Fibroblast of pulmonary artery (primary cell): ENCODE measurements at regions not wholly inside any gene's neighbourhood (a gene's known extent, or its start where the extent isn't known, plus 50 kb on each side); places are given as distances from the start of the nearest gene placed in this dataset.

Experiments used
- DNase-seq: peaks from one replicate; pipeline ENCODE4 v3.0.0-alpha.2; 2010; ENCODE audit warnings: low read depth
- H3K4me3 ChIP-seq: replicated peaks from 2 replicates; pipeline ENCODE4 v1.5.1; 2011; ENCODE audit warnings: low read depth, mild to moderate bottlenecking, control low read depth, low read length, moderate library complexity
- CTCF ChIP-seq: IDR thresholded peaks from 2 replicates; pipeline ENCODE4 v1.5.1; 2011; ENCODE audit warnings: mild to moderate bottlenecking, control low read depth, low read length, inconsistent platforms; ENCODE audit errors: missing control alignments

GRCh38 chr16:6106061-6106460, 1008.5 kb upstream of the EEF2KMT start:
- DNase-seq = no peak
- no peak for TF ChIP-seq CTCF
- H3K4me3 ChIP-seq = no peak overlapping the region

- no peak for TF ChIP-seq CTCF
Observed at GRCh38 chr16:6105115-6105514, 1007.5 kb upstream of the EEF2KMT start.

DNA sequence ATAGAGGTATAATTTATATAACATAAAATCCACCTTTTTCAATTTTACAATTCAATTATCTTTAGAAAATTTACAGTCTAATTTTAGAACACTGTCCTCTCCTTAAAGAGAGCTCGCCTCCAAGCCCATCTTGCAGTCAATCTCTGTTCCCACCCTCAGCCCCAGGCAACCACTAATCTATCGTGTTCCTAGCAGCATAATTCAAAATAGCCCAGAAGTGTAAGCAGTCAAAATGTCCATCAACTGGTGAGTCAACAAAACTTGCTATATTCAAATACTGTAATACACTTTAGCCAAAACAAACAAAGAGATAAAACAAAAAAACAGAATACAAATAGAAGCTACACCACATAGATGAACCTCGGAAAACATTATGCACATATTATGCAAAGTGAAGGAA, 1006.8 kb upstream of the EEF2KMT start:
- TF ChIP-seq CTCF = no peak

More at GRCh38 chr16:6105115-6105514, 1007.5 kb upstream of the EEF2KMT start:
- no peak overlapping the region for H3K4me3 ChIP-seq
- no peak for DNase-seq

GRCh38 chr16:6103561-6103960, 1006.0 kb upstream of the EEF2KMT start:
- no peak overlapping the region for H3K4me3 ChIP-seq
- no peak for TF ChIP-seq CTCF
- DNase-seq = no peak

More for the DNA sequence above, 1006.8 kb upstream of the EEF2KMT start:
- H3K4me3 ChIP-seq = no peak overlapping the region
- DNase-seq = no peak

- no peak for DNase-seq
- no peak overlapping the region for H3K4me3 ChIP-seq
- TF ChIP-seq CTCF = no peak
Observed at GRCh38 chr16:6099102-6099501, 1001.5 kb upstream of the EEF2KMT start.

DNA sequence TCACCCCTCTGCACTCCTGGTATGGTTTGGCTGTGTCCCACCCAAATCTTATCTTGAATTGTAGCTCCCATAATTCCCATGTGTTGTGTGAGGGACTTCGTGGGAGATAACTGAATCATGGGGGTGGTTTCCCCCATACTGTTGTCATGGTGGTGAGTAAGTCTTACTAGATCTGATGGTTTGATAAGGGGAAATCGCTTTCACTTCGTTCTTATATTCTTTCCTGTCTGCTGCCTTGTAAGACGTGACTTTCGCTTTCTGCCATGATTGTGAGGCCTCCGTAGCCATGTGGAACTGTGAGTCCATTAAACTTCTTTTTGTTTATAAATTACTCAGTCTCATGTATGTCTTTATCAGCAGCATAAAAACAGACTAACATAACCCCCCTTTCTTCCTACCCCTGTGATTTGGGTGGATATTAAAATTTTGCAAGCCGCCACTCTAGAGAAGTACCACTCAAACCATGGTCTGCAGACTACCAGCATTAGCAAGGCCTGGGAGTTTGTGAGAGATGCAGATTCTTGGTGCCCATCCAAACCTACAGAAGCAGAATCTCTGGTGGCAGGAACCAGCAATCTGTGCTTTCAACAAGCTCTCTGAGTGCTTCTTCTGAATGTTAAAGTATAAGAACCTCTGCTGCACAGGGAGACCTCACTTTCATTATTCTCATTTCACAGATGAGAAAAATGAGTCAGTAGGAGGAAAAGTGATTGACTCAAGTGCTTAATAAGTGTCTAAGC, 999.5 kb upstream of the EEF2KMT start:
- TF ChIP-seq CTCF = no peak
- no peak overlapping the region for H3K4me3 ChIP-seq
- no peak for DNase-seq

DNA sequence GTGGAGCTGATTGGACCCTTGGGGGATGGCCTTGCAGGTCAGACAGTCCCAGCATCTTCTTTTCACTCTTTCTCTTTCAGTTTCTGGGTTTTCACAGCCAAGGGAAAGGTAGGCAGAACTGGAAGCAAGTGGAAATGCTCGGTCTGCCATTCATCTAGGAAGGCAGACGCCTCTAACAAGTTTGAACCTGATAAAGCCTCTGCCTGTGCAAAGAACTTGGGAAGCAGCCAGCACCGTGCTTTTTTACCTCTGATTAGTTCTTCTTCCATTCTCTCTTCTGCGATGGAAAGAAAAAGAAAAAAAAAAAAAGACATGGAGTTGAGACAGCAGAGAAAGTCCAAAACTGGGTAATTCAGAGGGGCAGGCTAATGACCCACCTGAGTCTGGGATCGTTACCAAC, 997.8 kb upstream of the EEF2KMT start:
- no peak for DNase-seq
- no peak for TF ChIP-seq CTCF

More for the DNA sequence above, 997.8 kb upstream of the EEF2KMT start:
- no peak overlapping the region for H3K4me3 ChIP-seq
